NCI-H1417 treated with DMSO at 0.1 percent for 48 hours (cell line): ENCODE measurements at regions not wholly inside any gene's neighbourhood (a gene's known extent, or its start where the extent isn't known, plus 50 kb on each side); places are given as distances from the start of the nearest gene placed in this dataset.
"Not testable (repeated sequence)": the region's sequence is repeated elsewhere in the genome, so short reads cannot be mapped to it uniquely, and the experiment has no call there.

Source experiments
- DNase-seq: peaks from one replicate; lab custom pipeline; 2025; lab: John Stamatoyannopoulos, UW

GRCh38 chr7:86012971-86013370, 630.7 kb upstream of the GRM3 start:
- DNase-seq, result no peak

DNA sequence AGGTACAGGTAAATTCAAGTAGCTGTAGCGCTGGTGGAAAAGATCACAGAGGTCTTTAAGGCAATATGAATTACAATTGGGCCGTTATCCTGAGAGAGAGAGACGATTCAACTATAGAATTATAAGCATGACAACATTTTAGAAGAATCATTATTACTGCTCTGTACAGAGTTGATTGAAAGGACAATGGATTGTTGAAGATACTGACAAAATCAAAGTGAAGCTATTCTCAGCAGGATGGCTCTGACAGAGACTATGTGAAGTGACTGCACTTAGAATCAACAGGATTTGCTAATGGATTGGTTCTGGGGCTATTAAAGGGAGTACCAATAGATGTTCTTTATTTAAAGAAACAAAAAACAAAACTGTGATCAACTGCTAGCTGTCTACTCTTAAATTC, 634.8 kb upstream of the GRM3 start:
- DNase-seq, result no peak

DNA sequence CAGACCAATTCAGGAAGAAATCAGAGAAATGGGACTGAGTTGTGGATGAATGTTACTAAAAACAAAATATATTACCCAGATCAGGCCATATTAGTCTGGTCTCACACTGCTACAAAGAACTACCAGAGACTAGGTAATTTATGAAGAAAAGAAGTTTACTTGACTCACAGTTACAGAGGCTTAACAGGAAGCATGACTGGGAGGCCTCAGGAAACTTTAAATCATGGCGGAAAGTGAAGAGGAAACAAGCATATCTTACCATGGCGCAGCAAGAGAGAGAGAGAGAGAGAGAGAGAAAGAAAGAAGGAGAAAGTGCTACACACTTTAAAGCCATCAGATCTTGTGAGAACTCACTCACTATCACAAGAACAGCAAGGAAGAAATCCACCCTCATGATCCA, 636.8 kb upstream of the GRM3 start:
- DNase-seq, result no peak

GRCh38 chr7:86002858-86003257, 640.9 kb upstream of the GRM3 start:
- no peak for DNase-seq

DNA sequence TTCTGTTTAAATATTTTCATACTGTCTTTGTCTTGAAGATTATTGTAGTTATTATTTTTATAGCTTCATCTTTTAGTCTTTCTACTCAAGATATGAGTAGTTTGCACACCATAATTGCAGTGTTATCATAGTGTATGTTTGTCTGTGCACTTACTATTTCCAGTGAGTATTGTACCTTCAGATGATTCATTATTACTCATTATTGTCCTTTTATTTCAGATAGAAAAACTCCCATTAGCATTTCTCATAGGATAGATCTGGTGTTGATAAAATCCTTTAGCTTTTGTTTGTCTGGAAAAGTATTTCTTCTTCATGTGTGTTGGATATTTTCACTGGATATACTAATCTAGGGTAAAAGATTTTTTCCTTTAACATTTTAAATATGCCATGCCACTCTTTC, 646.2 kb upstream of the GRM3 start:
- DNase-seq, result no peak

DNA sequence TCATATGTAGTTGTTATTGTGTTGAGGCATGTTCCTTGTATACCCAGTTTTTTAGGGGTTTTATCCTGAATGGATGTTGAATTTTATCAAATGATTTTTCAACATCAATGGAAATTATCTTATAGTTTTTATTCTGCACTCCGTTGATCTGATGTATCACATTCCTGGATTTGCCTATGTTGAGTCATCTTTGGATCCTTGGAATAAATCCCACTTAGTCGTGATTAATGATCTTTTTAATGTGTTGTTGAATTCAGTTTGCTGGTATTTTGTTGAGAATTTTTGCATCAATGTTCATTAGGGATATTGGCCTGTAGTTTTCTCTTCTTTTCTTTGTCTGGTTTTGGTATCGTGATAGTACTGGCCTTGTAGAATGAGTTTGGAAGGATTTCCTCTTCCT, 648.6 kb upstream of the GRM3 start:
- DNase-seq, result no peak

DNA sequence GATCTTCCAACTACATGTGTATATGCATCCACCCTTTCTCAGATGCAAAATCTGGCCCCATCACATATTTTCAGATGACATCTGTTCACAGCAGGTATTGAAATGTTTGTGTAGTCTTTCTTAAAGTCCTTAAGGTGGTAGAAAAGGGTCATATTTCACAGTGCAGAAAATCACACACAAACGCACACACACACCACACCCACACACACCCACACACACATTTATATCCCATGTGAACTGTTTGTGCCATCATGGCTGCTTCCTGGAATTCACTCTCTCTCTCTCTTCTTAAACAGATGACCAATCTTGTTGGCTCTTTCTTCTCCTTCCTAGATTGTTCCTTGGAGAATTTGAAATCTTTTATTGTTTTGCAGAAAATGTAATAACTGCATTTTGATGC, 663.0 kb upstream of the GRM3 start:
- DNase-seq, result no peak

DNA sequence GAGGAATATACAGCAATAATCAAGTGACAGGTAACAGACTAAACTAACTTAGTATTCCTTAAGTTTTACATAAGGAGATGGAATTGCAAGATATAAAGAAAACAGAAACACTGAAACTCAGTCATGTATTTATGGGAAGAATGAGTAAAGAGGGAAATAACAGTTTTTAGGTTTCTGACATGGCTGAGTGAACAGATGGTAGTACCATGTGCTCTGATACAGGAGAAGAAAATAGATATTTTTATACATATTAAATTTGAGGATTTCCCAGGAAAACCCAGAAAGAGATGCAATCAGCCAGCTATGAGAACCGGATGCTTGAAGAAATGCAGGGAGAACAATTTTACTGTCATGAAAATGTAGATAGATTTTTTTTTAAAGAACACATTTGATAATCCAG, 669.5 kb upstream of the GRM3 start:
- no peak for DNase-seq

GRCh38 chr7:85972504-85973141, 671.1 kb upstream of the GRM3 start:
- DNase-seq, result no peak

DNA sequence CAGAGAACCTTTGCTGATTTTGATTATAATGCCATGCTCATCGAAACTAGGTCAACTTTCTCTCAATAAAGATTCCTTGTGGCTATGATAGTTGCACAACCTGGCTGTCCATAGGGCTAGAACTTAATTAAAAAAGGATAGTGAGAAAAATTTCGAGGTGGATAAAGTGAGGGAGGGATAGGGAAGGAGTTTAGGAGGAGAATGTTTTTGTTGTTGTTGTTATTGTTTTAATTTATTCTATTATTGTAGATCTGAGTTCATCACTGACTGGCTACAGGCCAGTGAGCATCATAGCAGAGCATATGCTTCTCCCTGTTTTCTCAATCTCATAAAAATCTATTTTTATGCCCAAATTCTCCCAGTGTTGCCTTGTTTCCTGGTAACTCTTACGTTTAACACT, 688.7 kb upstream of the GRM3 start:
- no peak for DNase-seq

DNA sequence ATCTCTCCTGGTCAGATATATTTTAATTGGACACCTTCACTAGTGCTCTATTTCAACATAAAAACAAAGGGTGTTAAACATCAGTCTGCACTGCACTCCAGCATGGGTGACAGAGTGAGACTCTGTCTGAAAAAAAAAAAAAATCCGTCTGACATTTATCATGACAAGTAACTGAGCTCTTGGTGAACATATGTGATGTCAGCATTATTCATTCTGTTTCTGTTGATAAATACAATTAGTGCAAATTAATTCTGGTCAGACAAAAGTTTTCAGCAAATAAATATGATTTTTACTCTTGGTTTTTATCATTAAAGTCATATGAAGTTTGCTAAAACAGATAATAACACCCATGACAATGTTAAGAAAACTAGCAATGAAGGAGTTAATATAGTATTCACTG, 692.8 kb upstream of the GRM3 start:
- DNase-seq, result no peak

GRCh38 chr7:85950418-85950817, 693.3 kb upstream of the GRM3 start:
- no peak for DNase-seq

GRCh38 chr7:85947767-85948166, 695.9 kb upstream of the GRM3 start:
- no peak for DNase-seq

DNA sequence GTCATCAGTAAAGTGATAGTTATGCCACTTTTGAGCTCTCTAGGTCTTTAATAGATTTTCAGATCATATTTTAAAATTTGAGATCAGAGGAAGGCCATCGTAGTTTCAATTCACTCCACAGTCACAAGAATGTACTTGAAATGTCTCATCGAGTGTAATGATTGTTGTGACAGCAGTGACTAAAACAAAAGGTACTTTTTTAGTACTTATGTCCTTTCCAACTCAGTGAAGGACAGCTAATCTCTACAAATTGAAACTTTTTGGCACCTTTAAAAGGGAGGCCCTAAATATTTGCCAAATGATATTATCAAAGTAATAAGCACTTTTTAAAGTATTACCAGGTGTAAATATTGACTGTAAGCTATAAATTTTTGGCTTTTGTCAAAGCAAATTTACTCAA, 702.9 kb upstream of the GRM3 start:
- no peak for DNase-seq

DNA sequence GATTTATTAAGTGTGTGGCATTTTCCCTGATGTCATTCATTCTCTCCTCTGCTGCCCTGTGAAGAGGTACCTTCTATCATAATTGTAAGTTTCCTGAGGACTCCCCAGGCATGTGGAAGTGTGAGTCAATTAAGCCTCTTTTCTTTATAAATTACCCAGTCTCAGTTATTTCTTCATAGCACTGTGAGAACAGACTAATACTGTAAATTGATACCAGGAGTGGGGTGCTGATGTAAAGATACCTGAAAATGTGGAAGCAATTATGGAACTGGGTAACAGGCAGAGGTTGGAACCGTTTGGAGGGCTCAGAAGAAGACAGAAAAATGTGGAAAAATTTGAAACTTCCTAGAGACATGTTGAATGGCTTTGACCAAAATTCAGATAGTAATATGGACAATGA, 711.8 kb upstream of the GRM3 start:
- no peak for DNase-seq

DNA sequence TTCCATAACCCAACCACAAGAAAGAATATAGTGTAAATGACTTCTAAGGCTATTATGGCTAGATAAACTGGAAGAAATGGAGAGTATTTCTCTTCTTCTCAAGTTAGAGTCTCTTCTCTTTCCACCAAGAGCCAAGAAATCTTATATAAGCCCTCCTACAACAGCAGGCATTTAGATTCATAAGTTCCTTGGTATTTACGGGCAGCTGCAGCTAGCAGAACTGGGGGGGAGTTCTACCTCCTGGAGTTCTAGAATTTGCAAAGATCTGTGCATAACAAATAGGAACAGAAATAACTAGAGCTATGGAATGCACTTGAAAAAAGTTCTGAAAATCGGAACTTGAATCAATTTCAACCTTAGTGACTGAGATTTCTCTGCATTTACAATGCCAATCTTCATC, 715.2 kb upstream of the GRM3 start:
- no peak for DNase-seq

DNA sequence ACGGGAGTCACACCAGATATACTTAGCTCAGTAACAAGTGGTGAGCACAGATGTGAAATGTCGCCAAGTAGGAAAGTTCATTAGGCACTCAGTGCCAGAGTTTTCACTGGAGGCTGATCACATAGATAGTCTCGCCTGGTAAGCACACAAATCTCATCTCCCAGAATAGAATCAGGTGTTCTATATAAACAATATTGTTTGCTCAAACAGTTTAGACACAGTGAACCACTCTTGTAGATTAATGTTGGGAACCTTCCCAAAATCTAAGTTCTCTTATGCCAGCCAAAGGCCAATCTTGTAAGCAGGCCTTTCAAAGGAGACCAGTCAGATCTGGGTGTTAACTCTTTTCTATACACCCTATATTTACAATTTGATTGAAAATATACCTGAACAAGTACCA, 716.5 kb upstream of the GRM3 start:
- DNase-seq, result no peak

GRCh38 chr7:85924062-85924461, 719.6 kb upstream of the GRM3 start:
- no peak for DNase-seq

DNA sequence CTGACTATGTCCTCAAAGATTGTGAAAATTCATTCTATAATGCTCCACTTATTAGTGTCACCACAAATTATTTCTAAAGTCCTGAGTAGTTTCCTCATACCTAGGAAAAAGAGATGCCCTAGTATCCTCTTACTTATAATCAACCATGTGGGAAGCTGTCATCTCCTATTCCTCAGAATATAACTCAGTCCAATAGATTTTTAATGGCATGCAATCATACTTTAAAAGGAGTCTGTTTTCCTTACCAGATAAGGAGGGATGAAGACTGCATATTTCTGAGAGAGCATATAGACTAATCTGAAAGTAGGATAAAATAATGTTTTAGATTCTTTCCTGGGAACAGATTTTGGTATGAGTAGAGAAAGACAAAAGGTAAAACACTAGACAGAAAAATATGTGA, 727.7 kb upstream of the GRM3 start:
- no peak for DNase-seq

GRCh38 chr7:85914437-85914836, 727.6 kb upstream of the SEMA3D start:
- DNase-seq, result no peak

- DNase-seq, result no peak
Observed at GRCh38 chr7:85908051-85908450, 721.2 kb upstream of the SEMA3D start.

GRCh38 chr7:85897967-85898366, 711.1 kb upstream of the SEMA3D start:
- no peak for DNase-seq

GRCh38 chr7:85896531-85896930, 709.7 kb upstream of the SEMA3D start:
- no peak for DNase-seq

DNA sequence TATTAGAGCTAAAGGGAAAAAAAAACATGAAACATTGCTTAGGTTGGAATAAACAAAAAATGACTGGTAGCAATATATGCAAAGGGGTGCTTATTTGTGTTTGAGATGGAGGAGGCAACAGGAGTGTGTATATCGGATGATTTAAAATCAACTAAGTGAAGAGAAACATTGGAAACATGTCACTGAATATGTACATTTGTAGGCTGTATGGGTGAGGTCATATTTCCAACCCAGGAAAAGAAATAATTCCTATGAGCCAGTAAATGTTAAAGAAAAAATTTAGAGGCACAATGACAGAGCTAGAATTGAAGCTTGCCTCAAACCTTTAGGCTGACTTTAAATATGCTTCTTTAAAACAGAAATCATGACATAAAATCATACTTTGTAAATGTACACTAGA, 709.0 kb upstream of the SEMA3D start:
- no peak for DNase-seq

GRCh38 chr7:85891900-85892299, 705.0 kb upstream of the SEMA3D start:
- not testable (repeated sequence) for DNase-seq
